ENCODE measurements at regions not wholly inside any gene's neighbourhood (a gene's known extent, or its start where the extent isn't known, plus 50 kb on each side); places are given as distances from the start of the nearest gene placed in this dataset.

GRCh38 chr12:66962290-66962689 is 283.4 kb upstream of the GRIP1 start:
- DNase-seq (ENCODE audit: low read depth in 3 of 3): no peak

GRCh38 chr12:66963901-66964300 is 285.0 kb upstream of the GRIP1 start:
- DNase-seq (ENCODE audit: low read depth in 3 of 3): no peak

GRCh38 chr12:66964629-66965028 is 285.8 kb upstream of the GRIP1 start:
- peak in 1 of 3 experiments; percentile 30 for DNase-seq (ENCODE audit: low read depth in 3 of 3)

GRCh38 chr12:66965621-66966020 is 286.7 kb upstream of the GRIP1 start:
- DNase-seq (ENCODE audit: low read depth in 3 of 3): no peak

- DNase-seq (ENCODE audit: low read depth in 3 of 3): no peak
Measured at GRCh38 chr12:66971816-66972215, 292.9 kb upstream of the GRIP1 start.

GRCh38 chr12:66976526-66976925 is 292.6 kb upstream of the CAND1 start:
- no peak for DNase-seq (ENCODE audit: low read depth in 3 of 3)

- no peak for DNase-seq (ENCODE audit: low read depth in 3 of 3)
Measured at GRCh38 chr12:66978802-66979201, 290.4 kb upstream of the CAND1 start.

GRCh38 chr12:66979251-66979650 is 289.9 kb upstream of the CAND1 start:
- no peak for DNase-seq (ENCODE audit: low read depth in 3 of 3)

- DNase-seq (ENCODE audit: low read depth in 3 of 3): no peak
Measured at GRCh38 chr12:66984077-66984476, 285.1 kb upstream of the CAND1 start.

- DNase-seq (ENCODE audit: low read depth in 3 of 3): no peak
Measured at GRCh38 chr12:66984962-66985361, 284.2 kb upstream of the CAND1 start.

- no peak for DNase-seq (ENCODE audit: low read depth in 3 of 3)
Measured at GRCh38 chr12:66999141-66999540, 270.0 kb upstream of the CAND1 start.

- no peak for DNase-seq (ENCODE audit: low read depth in 3 of 3)
Measured at GRCh38 chr12:67001251-67001650, 267.9 kb upstream of the CAND1 start.

GRCh38 chr12:67002720-67003119 is 266.4 kb upstream of the CAND1 start:
- DNase-seq (ENCODE audit: low read depth in 3 of 3): no peak

GRCh38 chr12:67006610-67007009 is 262.5 kb upstream of the CAND1 start:
- DNase-seq (ENCODE audit: low read depth in 3 of 3): no peak

GRCh38 chr12:67014642-67015041 is 254.5 kb upstream of the CAND1 start:
- no peak for DNase-seq (ENCODE audit: low read depth in 3 of 3)

GRCh38 chr12:67018105-67018504 is 251.1 kb upstream of the CAND1 start:
- no peak for DNase-seq (ENCODE audit: low read depth in 3 of 3)

- DNase-seq (ENCODE audit: low read depth in 3 of 3): no peak
Measured at GRCh38 chr12:67019070-67019469, 250.1 kb upstream of the CAND1 start.

GRCh38 chr12:67025543-67026114 is 243.5 kb upstream of the CAND1 start:
- DNase-seq (ENCODE audit: low read depth in 3 of 3): peak; percentile 26 to 42 (median 31)

GRCh38 chr12:67026487-67027246 is 242.5 kb upstream of the CAND1 start:
- DNase-seq (ENCODE audit: low read depth in 3 of 3): no peak

- no peak for DNase-seq (ENCODE audit: low read depth in 3 of 3)
Measured at GRCh38 chr12:67028529-67028928, 240.6 kb upstream of the CAND1 start.

- no peak for DNase-seq (ENCODE audit: low read depth in 3 of 3)
Measured at GRCh38 chr12:67034110-67034879, 234.9 kb upstream of the CAND1 start.

- no peak for DNase-seq (ENCODE audit: low read depth in 3 of 3)
Measured at GRCh38 chr12:67035121-67035520, 234.0 kb upstream of the CAND1 start.

- DNase-seq (ENCODE audit: low read depth in 3 of 3): no peak
Measured at GRCh38 chr12:67038486-67038885, 230.7 kb upstream of the CAND1 start.

Measured in stimulated activated CD4-positive, alpha-beta T cell treated with anti-CD3 and anti-CD28 coated beads, TNF-alpha, amount 100 ng/mL, for 24 hours (primary cell).